Panc1 (cell line): ENCODE measurements at regions not wholly inside any gene's neighbourhood (a gene's known extent, or its start where the extent isn't known, plus 50 kb on each side); places are given as distances from the start of the nearest gene placed in this dataset.

Source experiments
- ATAC-seq: fragments of 200-7000 bp; cut with Tn5 transposase; 2 replicates; pipeline ENCODE4 v1.9.1; 2020; ENCODE audit warnings: mild to moderate bottlenecking, moderate library complexity
- BruUV-seq: library from RNA; stranded (reverse); fragments of 400-500 nt; replicated peaks from 2 replicates; lab custom pipeline; 2021; lab: Mats Ljungman, UMichigan
- CTCF ChIA-PET: fragments of 300-600 bp; sonication (Branson Sonifier 250); formaldehyde crosslinking; loops from one replicate; lab custom pipeline; 2022; ENCODE audit warnings: antibody characterized with exemption; lab: Charles Lee
- POLR2A ChIA-PET: fragments of 300-600 bp; sonication (Branson Sonifier 250); formaldehyde crosslinking; loops from one replicate; lab custom pipeline; 2022; ENCODE audit warnings: antibody characterized with exemption; lab: Charles Lee
- DNase-seq: peaks from one replicate; pipeline ENCODE4 v3.0.0-alpha.2; 2010; ENCODE audit warnings: low read depth, low spot score
- H3K27ac ChIP-seq: 2 replicates; pipeline ENCODE4 v1.5.1; 2011; ENCODE audit warnings: mild to moderate bottlenecking, low read length, inconsistent platforms
- H3K27me3 ChIP-seq: fragments of 200-500 bp; sonication (Bioruptor generic); 2 replicates; pipeline ENCODE4 v1.6.0; 2014; ENCODE audit warnings: low read length, inconsistent platforms; ENCODE audit not compliant: control insufficient read depth, insufficient read depth
- H3K36me3 ChIP-seq: fragments of 200-500 bp; sonication (Bioruptor generic); 2 replicates; pipeline ENCODE4 v1.5.1; 2014; ENCODE audit warnings: inconsistent platforms, mild to moderate bottlenecking, low read length, moderate library complexity; ENCODE audit not compliant: control insufficient read depth, insufficient read depth
- H3K4me1 ChIP-seq: 2 replicates; pipeline ENCODE4 v1.5.1; 2011; ENCODE audit warnings: inconsistent platforms, mild to moderate bottlenecking, low read length, moderate library complexity; ENCODE audit not compliant: control insufficient read depth, insufficient read depth
- H3K4me3 ChIP-seq, 2 experiments: 2 replicates each; pipeline ENCODE4 v1.5.1; 2011 to 2012; ENCODE audit warnings: low read depth in 2 of 2, low read length in 2 of 2, mild to moderate bottlenecking in 2 of 2, inconsistent platforms in 1 of 2, moderate library complexity in 1 of 2
- H3K9me3 ChIP-seq: fragments of 200-500 bp; sonication (Bioruptor generic); 2 replicates; pipeline ENCODE4 v1.5.1; 2014; ENCODE audit warnings: low read depth, mild to moderate bottlenecking, inconsistent platforms, low read length, moderate library complexity; ENCODE audit not compliant: control insufficient read depth, insufficient read depth
- POLR2AphosphoS5 ChIP-seq: IDR thresholded peaks from 2 replicates; pipeline ENCODE4 v1.6.1; 2012; ENCODE audit warnings: mild to moderate bottlenecking, low read depth, low read length, moderate library complexity
- SIN3A ChIP-seq: IDR thresholded peaks from 2 replicates; pipeline ENCODE4 v1.6.1; 2012; ENCODE audit warnings: low read depth, mild to moderate bottlenecking, low read length, moderate library complexity, borderline replicate concordance; ENCODE audit not compliant: insufficient read depth
- TCF7L2 ChIP-seq: IDR thresholded peaks from 2 replicates; pipeline ENCODE4 v1.6.1; 2011; ENCODE audit warnings: mild to moderate bottlenecking, low read depth, low read length, inconsistent platforms
- in situ Hi-C: cut with HindIII; loops from 2 replicates; pipeline ENCODE4 v1.10.0; 2016; ENCODE audit warnings: low sequenced_read_pairs, low pct_unique_long_range_greater_than_20kb
- intact Hi-C: fragments of 100-400 bp; cut with micrococcal nuclease; formaldehyde crosslinking; loops from one replicate; pipeline ENCODE4 v1.10.0; 2022; ENCODE audit not compliant: unreplicated experiment
- TF ChIP-seq, protein P1 (sequence below), 2 experiments: IDR thresholded peaks; 2 replicates each; pipeline ENCODE4 v1.6.1; 2011 to 2012; ENCODE audit warnings: low read depth in 2 of 2, control low read depth in 1 of 2, low read length in 1 of 2, mild to moderate bottlenecking in 1 of 2, moderate library complexity in 1 of 2; ENCODE audit not compliant: insufficient read depth in 1 of 2
- TF ChIP-seq, protein P2 (sequence below): fragments of 450-650 bp; IDR thresholded peaks from 2 replicates; pipeline ENCODE4 v1.5.1; 2017; ENCODE audit warnings: mild to moderate bottlenecking

DNA sequence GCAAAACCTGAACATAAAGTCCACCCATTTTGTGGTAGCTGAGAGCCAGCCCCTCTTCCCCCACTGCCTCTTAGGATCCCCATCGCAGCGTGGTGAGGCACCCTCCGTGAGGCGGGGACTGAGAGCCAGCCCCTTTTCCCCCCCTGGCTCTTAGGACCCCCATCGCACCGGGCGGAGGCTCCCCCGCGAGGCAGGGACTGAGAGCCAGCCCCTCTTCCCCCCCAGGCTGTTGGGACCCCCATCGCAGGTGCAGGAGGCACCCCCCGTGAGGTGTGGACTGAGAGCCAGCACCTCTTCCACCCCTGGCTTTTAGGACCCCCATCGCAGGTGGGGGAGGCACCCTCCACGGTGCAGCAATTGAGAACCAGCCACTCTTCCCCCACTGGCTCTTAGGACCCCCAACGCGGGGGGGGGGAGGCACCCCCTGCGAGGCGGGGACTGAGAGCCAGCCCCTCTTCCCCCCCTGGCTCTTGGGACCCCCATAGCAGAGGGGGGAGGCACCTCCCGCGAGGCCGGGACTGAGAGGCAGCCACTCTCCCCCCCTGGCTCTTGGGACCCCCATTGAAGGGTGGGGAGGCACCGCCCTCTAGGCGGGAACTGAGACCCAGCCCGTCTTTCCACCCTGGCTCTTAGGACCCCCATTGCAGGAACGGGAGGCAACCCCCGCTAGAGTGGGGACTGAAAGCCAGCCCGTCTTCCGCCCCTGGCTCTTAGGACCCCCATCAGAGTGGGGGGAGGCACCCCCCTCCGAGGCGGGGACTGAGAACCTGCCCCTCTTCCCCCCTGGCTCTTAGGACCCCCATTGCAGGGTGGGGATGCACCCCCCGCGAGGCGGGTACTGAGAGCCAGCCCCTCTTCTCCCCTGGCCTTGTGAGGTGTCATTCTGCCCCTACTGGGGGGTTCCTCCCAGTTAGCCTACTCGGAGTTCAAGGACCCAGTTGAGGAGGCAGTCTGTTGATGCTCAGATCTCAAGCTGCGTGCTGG, 366.4 kb upstream of the SPRY2 start:
- in situ Hi-C loops (no loop called here), intact Hi-C loops (no loop called here)
- H3K4me1 ChIP-seq: no peaks in the 10 kb centered on the region
- H3K9me3 ChIP-seq: no peaks in the 10 kb centered on the region
- DNase-seq (no peak), ATAC-seq (no peak)
- H3K4me3 ChIP-seq: no peak overlapping the region
- ChIA-PET POLR2A (no interaction called here), CTCF (no interaction called here)
- BruUV-seq: no TSS peak
- no peak overlapping the region for H3K27ac ChIP-seq
- TF ChIP-seq POLR2AphosphoS5 (no peak), TCF7L2 (no peak), SIN3A (no peak)
- TF ChIP-seq, protein P1, sequence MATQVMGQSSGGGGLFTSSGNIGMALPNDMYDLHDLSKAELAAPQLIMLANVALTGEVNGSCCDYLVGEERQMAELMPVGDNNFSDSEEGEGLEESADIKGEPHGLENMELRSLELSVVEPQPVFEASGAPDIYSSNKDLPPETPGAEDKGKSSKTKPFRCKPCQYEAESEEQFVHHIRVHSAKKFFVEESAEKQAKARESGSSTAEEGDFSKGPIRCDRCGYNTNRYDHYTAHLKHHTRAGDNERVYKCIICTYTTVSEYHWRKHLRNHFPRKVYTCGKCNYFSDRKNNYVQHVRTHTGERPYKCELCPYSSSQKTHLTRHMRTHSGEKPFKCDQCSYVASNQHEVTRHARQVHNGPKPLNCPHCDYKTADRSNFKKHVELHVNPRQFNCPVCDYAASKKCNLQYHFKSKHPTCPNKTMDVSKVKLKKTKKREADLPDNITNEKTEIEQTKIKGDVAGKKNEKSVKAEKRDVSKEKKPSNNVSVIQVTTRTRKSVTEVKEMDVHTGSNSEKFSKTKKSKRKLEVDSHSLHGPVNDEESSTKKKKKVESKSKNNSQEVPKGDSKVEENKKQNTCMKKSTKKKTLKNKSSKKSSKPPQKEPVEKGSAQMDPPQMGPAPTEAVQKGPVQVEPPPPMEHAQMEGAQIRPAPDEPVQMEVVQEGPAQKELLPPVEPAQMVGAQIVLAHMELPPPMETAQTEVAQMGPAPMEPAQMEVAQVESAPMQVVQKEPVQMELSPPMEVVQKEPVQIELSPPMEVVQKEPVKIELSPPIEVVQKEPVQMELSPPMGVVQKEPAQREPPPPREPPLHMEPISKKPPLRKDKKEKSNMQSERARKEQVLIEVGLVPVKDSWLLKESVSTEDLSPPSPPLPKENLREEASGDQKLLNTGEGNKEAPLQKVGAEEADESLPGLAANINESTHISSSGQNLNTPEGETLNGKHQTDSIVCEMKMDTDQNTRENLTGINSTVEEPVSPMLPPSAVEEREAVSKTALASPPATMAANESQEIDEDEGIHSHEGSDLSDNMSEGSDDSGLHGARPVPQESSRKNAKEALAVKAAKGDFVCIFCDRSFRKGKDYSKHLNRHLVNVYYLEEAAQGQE (IDR thresholded peaks at IDR 0.05; ENCODE audit: insufficient read depth in 1 of 2, low read depth in 2 of 2, low read length in 1 of 2): no peak
- TF ChIP-seq, protein P2, sequence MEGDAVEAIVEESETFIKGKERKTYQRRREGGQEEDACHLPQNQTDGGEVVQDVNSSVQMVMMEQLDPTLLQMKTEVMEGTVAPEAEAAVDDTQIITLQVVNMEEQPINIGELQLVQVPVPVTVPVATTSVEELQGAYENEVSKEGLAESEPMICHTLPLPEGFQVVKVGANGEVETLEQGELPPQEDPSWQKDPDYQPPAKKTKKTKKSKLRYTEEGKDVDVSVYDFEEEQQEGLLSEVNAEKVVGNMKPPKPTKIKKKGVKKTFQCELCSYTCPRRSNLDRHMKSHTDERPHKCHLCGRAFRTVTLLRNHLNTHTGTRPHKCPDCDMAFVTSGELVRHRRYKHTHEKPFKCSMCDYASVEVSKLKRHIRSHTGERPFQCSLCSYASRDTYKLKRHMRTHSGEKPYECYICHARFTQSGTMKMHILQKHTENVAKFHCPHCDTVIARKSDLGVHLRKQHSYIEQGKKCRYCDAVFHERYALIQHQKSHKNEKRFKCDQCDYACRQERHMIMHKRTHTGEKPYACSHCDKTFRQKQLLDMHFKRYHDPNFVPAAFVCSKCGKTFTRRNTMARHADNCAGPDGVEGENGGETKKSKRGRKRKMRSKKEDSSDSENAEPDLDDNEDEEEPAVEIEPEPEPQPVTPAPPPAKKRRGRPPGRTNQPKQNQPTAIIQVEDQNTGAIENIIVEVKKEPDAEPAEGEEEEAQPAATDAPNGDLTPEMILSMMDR: no peak
- no peaks in the 10 kb centered on the region for H3K27me3 ChIP-seq
- no peaks in the 10 kb centered on the region for H3K36me3 ChIP-seq

DNA sequence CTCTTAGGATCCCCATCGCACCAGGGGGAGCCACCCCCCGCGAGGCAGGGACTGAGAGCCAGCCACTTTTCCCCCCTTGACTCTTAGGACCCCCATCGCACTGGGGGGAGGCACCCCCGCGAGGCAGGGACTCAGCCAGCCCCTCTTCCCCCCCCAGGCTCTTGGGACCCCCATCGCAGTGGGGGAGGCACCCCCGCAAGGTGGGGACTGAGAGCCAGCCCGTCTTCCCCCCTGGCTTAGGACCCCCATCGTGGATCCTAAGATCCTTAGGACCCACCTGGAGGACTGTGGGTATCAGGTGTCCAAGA, 365.2 kb upstream of the SPRY2 start:
- DNase-seq: no peak
- POLR2A ChIA-PET: no interaction called here
- H3K27me3 ChIP-seq: no peaks in the 10 kb centered on the region
- CTCF ChIA-PET: no interaction called here
- no peaks in the 10 kb centered on the region for H3K9me3 ChIP-seq
- in situ Hi-C loops (no loop called here), intact Hi-C loops (no loop called here)
- BruUV-seq: no TSS peak
- TF ChIP-seq POLR2AphosphoS5 (no peak), SIN3A (no peak), TCF7L2 (no peak)
- TF ChIP-seq, protein P1 (IDR thresholded peaks at IDR 0.05; ENCODE audit: insufficient read depth in 1 of 2, low read depth in 2 of 2, low read length in 1 of 2): no peak
- TF ChIP-seq, protein P2: no peak
- H3K4me3 ChIP-seq: no peak overlapping the region
- ATAC-seq: no peak
- H3K4me1 ChIP-seq: no peaks in the 10 kb centered on the region
- no peak overlapping the region for H3K27ac ChIP-seq
- no peaks in the 10 kb centered on the region for H3K36me3 ChIP-seq
